Ishikawa (cell line): ENCODE measurements at regions not wholly inside any gene's neighbourhood (a gene's known extent, or its start where the extent isn't known, plus 50 kb on each side); places are given as distances from the start of the nearest gene placed in this dataset.

ENCODE experiments used
- CEBPB ChIP-seq: IDR thresholded peaks from 2 replicates; pipeline ENCODE4 v1.6.1; 2012
- CREB1 ChIP-seq: IDR thresholded peaks from 2 replicates; pipeline ENCODE4 v1.6.1; 2012; ENCODE audit warnings: low read depth
- EGR1 ChIP-seq: IDR thresholded peaks from 2 replicates; pipeline ENCODE4 v1.6.1; 2012
- EP300 ChIP-seq: IDR thresholded peaks from 2 replicates; pipeline ENCODE4 v1.6.1; 2012; ENCODE audit warnings: borderline replicate concordance
- FOXM1 ChIP-seq: IDR thresholded peaks from 2 replicates; pipeline ENCODE4 v1.6.1; 2012; ENCODE audit warnings: low read depth, borderline replicate concordance
- NFIC ChIP-seq: IDR thresholded peaks from 2 replicates; pipeline ENCODE4 v1.6.1; 2012
- RAD21 ChIP-seq: IDR thresholded peaks from 2 replicates; pipeline ENCODE4 v1.6.1; 2012; ENCODE audit warnings: low read depth
- TAF1 ChIP-seq: IDR thresholded peaks from 2 replicates; pipeline ENCODE4 v1.6.1; 2012; ENCODE audit warnings: low read depth, mild to moderate bottlenecking
- TCF12 ChIP-seq: IDR thresholded peaks from 2 replicates; pipeline ENCODE4 v1.6.1; 2012; ENCODE audit warnings: low read depth
- TEAD4 ChIP-seq: IDR thresholded peaks from 2 replicates; pipeline ENCODE4 v1.6.1; 2012
- USF1 ChIP-seq: IDR thresholded peaks from 2 replicates; pipeline ENCODE4 v1.6.1; 2012
- YY1 ChIP-seq: IDR thresholded peaks from 2 replicates; pipeline ENCODE4 v1.6.1; 2012; ENCODE audit warnings: low read depth
- ZBTB7A ChIP-seq: IDR thresholded peaks from 2 replicates; pipeline ENCODE4 v1.6.1; 2012; ENCODE audit warnings: low read depth
- TF ChIP-seq, protein P1 (sequence below): IDR thresholded peaks from 2 replicates; pipeline ENCODE4 v1.6.1; 2012; ENCODE audit warnings: low read depth, mild to moderate bottlenecking
- TF ChIP-seq, protein P2 (sequence below): IDR thresholded peaks from 2 replicates; pipeline ENCODE4 v1.6.1; 2012

GRCh38 chr14:85793533-85793932 is 263.6 kb downstream of the FLRT2 start:
- TF ChIP-seq YY1 (no peak), TCF12 (no peak), FOXM1 (no peak), TEAD4 (no peak)
- TF ChIP-seq, protein P1, sequence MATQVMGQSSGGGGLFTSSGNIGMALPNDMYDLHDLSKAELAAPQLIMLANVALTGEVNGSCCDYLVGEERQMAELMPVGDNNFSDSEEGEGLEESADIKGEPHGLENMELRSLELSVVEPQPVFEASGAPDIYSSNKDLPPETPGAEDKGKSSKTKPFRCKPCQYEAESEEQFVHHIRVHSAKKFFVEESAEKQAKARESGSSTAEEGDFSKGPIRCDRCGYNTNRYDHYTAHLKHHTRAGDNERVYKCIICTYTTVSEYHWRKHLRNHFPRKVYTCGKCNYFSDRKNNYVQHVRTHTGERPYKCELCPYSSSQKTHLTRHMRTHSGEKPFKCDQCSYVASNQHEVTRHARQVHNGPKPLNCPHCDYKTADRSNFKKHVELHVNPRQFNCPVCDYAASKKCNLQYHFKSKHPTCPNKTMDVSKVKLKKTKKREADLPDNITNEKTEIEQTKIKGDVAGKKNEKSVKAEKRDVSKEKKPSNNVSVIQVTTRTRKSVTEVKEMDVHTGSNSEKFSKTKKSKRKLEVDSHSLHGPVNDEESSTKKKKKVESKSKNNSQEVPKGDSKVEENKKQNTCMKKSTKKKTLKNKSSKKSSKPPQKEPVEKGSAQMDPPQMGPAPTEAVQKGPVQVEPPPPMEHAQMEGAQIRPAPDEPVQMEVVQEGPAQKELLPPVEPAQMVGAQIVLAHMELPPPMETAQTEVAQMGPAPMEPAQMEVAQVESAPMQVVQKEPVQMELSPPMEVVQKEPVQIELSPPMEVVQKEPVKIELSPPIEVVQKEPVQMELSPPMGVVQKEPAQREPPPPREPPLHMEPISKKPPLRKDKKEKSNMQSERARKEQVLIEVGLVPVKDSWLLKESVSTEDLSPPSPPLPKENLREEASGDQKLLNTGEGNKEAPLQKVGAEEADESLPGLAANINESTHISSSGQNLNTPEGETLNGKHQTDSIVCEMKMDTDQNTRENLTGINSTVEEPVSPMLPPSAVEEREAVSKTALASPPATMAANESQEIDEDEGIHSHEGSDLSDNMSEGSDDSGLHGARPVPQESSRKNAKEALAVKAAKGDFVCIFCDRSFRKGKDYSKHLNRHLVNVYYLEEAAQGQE = no peak

DNA sequence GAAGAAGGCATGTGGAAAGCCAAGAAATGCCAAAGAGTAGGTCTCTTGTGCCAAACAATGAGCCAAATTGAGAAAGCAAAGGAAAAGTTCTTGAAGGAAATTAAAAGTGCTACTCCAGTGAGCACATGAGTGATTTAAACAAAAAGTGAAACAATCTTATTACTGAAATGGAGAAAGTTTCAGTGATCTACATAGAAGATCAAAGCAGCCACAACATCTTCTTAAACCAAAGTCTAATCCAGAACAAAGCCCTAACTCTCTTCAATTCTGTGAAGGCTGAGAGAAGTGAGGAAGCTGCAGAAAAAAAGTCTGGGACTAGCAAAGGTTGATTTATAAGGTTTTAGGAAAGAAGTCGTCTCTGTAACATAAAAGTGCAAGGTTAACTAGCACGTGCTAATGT is 259.6 kb downstream of the FLRT2 start:
- TF ChIP-seq NFIC = no peak
- TF ChIP-seq, protein P1 = no peak
- TF ChIP-seq TEAD4 = no peak
- no peak for TF ChIP-seq TCF12
- no peak for TF ChIP-seq ZBTB7A
- no peak for TF ChIP-seq USF1
- TF ChIP-seq TAF1 = no peak
- TF ChIP-seq CREB1 = no peak
- TF ChIP-seq RAD21 = no peak
- no peak for TF ChIP-seq EP300
- TF ChIP-seq FOXM1 = no peak
- TF ChIP-seq CEBPB = no peak

- TF ChIP-seq CEBPB (no peak), ZBTB7A (no peak), EGR1 (no peak), TEAD4 (no peak), RAD21 (no peak), TAF1 (no peak), NFIC (no peak), EP300 (no peak), YY1 (no peak), USF1 (no peak), FOXM1 (no peak), TCF12 (no peak), CREB1 (no peak)
- TF ChIP-seq, protein P2, sequence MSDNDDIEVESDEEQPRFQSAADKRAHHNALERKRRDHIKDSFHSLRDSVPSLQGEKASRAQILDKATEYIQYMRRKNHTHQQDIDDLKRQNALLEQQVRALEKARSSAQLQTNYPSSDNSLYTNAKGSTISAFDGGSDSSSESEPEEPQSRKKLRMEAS = no peak
- TF ChIP-seq, protein P1 = no peak
Measured at GRCh38 chr14:85788470-85789233, 258.7 kb downstream of the FLRT2 start.

DNA sequence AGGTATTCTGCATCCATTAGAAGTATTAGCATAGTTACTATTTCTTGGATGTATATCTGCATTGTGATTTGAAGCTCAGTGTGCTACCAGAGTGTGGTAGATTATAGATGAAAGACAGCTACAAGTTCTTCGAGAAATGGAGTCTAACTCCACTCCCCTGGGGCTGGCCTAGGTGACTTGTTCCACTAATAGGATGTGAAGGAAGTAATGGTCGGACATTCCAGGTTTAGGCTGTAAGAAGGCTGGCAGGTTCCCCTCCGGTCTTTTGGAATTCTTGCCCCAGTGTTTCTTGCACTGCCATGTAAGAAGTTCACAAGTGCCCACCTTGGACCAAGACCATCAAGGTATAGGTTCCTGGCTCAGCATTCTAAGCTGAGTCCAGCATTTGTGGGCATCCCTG is 236.4 kb downstream of the FLRT2 start:
- TF ChIP-seq TAF1 = no peak
- no peak for TF ChIP-seq EGR1
- TF ChIP-seq TCF12 = no peak
- no peak for TF ChIP-seq FOXM1
- TF ChIP-seq CREB1 = no peak
- no peak for TF ChIP-seq NFIC
- TF ChIP-seq YY1 = no peak
- TF ChIP-seq, protein P2 = no peak
- no peak for TF ChIP-seq USF1
- TF ChIP-seq, protein P1 = no peak
- TF ChIP-seq ZBTB7A = no peak
- no peak for TF ChIP-seq CEBPB
- no peak for TF ChIP-seq RAD21
- TF ChIP-seq EP300 = no peak
- TF ChIP-seq TEAD4 = no peak
